ENCODE measurements at regions not wholly inside any gene's neighbourhood (a gene's known extent, or its start where the extent isn't known, plus 50 kb on each side); places are given as distances from the start of the nearest gene placed in this dataset.

DNA sequence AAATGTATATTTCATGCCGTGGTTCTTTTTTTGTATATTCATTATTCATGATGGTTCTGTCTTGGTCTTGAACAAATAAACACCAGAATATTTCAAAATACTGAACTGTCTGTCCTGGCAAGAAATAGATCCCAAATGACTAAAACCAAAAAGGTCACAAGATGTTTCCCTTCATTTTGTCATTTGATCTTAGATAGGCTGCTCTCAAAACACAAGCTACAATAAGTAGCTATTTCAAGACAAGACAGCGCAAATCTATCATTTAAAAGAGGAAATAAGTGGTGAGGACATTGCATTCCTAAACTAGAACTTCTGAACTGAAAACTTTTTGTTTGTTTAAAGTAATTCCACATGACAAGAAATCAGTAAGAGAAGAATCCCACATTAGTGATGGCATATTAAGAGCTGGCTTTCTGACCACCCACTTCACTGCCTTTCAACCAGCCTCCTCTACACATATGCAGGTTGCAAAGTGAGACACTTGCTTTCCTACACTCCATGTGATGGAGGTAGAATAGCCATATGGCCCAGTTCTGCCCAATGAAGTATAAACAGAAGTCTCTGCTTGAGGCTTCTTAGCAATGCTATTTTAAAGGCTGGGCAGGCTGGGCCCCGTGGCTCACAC, 54.4 kb upstream of the CCDC28A start:
- no peak overlapping the region for H3K4me3 Mint-ChIP-seq
- ATAC-seq = no peak
- H3K9me3 Mint-ChIP-seq (ENCODE audit: low read depth) = peaks cover 6% of the 10 kb centered on the region
- ChIA-PET POLR2A (no interaction called here), CTCF (no interaction called here)
- peaks cover 8% of the 10 kb centered on the region for H3K27me3 Mint-ChIP-seq
- no peak overlapping the region for H3K27ac Mint-ChIP-seq
- DNase-seq = no peak
- no peaks in the 10 kb centered on the region for H3K4me1 Mint-ChIP-seq
- intact Hi-C loops (cut with DNase I, micrococcal nuclease) = no loop called here
- H3K36me3 Mint-ChIP-seq (ENCODE audit: low read depth) = no peaks in the 10 kb centered on the region

DNA sequence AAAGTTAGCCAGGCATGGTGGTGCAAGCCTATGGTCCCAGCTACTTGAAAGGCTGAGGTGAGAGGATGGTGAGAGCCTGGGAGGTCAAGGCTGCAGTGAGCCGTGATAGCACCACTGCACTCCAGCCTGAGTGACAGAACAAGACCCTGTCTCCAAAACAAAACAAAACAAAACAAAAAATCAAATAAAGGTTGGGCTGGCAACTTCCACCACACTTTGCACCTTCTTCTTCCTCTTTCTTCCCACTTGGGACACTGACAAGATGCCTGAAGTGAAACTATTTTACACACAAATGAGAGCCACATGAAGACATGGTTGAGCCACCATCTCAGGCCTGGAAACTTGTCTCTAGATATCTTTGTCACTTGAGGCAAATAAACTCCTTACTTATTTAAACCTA, 53.8 kb upstream of the CCDC28A start:
- Mint-ChIP-seq H3K9me3 (ENCODE audit: low read depth) (peaks cover 3% of the 10 kb centered on the region), H3K27me3 (peaks cover 7% of the 10 kb centered on the region)
- CTCF ChIA-PET = no interaction called here

DNA sequence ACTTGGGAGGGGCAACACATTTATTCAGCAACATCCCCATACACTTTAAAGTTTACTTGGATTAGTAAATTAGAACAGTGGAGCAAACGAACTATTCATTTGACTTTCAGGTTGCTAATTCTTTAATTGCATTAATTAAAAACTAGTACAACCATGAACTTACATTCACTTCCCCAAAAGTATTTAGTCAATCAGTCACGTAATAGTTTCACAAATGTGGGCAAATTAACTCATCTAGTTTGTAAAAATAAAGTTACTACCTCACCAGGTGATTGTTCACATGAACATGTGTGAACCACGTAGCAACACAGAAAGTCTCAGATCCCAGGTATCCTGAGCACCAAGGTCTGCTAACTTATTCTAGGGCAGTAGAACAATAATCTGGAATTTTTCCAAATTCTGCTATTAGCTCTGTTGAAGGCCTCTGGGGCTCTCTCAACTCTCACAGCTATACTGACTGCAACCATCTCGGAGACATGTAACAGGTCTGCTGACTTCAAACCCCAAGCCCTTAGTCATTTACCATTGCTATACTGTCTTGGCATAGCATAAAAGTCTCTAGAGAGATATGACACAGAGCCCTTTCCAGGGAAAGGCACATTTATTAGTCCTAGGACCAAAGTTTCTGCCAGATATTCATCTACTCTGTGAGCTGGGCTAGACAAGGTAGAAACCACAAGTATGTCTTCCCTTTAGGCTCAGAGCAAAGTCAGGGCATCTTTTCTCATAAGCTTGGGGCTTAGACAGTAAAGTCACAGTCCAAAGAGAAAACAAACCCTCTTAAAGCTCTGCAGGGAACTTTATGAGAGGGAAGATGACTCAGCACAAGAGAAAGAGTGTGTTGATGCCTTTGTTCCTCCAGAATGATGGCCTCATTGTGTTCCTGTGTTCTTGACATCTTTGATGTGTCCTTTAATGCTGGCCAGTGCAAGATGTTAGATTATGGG, 50.9 kb upstream of the CCDC28A start:
- Mint-ChIP-seq H3K4me3 (no peak overlapping the region), H3K36me3 (ENCODE audit: low read depth) (no peaks in the 10 kb centered on the region), H3K4me1 (no peaks in the 10 kb centered on the region), H3K27ac (no peak overlapping the region), H3K27me3 (no peaks in the 10 kb centered on the region), H3K9me3 (ENCODE audit: low read depth) (no peaks in the 10 kb centered on the region)
- intact Hi-C loops (cut with DNase I, micrococcal nuclease) = no loop called here
- POLR2A ChIA-PET = no interaction called here
- DNase-seq = no peak
- CTCF ChIA-PET = no interaction called here
- ATAC-seq = peak; percentile 30

More for the DNA sequence above, 53.8 kb upstream of the CCDC28A start:
- Mint-ChIP-seq H3K27ac (no peak overlapping the region), H3K4me1 (no peaks in the 10 kb centered on the region), H3K36me3 (ENCODE audit: low read depth) (no peaks in the 10 kb centered on the region), H3K4me3 (no peak overlapping the region)
- POLR2A ChIA-PET = no interaction called here
- no peak for DNase-seq
- intact Hi-C loops (cut with DNase I, micrococcal nuclease) = no loop called here
- ATAC-seq = no peak

Data from activated CD4-positive, alpha-beta T cell treated with anti-CD3 and anti-CD28 coated beads for 36 hours (primary cell).